NCI-H226 (cell line): ENCODE measurements at regions not wholly inside any gene's neighbourhood (a gene's known extent, or its start where the extent isn't known, plus 50 kb on each side); places are given as distances from the start of the nearest gene placed in this dataset.
"Not testable (repeated sequence)": the region's sequence is repeated elsewhere in the genome, so short reads cannot be mapped to it uniquely, and the experiment has no call there.

Source experiments
- DNase-seq: peaks from one replicate; pipeline ENCODE4 v3.0.0-alpha.2; 2015

DNA sequence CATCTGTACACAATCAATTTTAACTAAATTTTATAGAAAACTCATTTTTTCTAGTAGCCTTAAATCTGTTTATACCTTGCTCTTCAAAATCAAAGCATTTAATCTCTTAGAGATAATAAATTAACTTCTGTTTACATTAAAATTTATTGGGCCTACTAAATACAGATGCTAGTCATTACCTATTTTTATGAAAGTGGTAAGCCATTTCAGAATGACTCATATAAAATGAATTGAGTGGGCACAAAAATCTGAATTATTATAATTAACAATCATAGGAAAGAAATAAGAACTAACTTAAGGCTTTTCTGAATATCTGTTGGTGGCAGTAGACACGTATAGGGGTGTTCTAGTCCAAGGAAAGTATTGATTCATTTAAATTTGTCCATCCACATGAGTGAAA is 157.9 kb downstream of the KCNJ2 start:
- DNase-seq: no peak

- no peak for DNase-seq
These were observed 158.4 kb downstream of the KCNJ2 start for GRCh38 chr17:70327723-70328122.

DNA sequence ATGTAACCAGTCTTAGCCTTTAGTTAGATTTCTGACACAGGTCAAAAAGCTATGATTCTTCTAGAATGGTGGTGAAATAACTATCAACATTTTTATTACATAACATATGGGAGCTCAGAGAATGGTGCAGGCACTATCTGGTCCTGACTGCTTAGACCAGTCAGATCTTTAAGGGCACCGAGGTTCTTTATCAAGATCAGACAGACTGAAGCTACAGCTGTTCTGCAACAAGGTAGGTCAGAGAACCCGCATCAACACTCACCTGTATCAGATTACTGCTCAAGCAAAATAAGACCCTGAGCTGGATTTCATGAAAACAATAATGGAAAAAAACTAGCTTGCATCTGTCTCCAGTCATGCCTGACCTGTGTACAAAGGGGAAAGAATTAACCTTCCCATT is 160.4 kb downstream of the KCNJ2 start:
- DNase-seq: no peak

DNA sequence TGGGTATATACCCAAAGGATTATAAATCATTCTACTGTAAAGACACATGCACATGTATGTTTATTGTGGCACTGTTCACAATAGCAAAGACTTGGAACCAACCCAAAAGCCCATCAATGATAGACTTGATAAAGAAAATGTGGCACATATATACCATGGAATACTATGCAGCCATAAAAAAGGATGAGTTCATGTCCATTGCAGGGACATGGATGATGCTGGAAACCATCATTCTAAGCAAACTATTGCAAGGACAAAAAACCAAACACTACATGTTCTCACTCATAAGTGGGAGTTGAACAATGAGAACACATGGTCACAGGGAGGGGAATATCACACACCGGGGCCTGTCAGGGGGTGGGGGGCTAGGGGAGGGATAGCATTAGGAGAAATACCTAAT is 161.7 kb downstream of the KCNJ2 start:
- not testable (repeated sequence) for DNase-seq

DNA sequence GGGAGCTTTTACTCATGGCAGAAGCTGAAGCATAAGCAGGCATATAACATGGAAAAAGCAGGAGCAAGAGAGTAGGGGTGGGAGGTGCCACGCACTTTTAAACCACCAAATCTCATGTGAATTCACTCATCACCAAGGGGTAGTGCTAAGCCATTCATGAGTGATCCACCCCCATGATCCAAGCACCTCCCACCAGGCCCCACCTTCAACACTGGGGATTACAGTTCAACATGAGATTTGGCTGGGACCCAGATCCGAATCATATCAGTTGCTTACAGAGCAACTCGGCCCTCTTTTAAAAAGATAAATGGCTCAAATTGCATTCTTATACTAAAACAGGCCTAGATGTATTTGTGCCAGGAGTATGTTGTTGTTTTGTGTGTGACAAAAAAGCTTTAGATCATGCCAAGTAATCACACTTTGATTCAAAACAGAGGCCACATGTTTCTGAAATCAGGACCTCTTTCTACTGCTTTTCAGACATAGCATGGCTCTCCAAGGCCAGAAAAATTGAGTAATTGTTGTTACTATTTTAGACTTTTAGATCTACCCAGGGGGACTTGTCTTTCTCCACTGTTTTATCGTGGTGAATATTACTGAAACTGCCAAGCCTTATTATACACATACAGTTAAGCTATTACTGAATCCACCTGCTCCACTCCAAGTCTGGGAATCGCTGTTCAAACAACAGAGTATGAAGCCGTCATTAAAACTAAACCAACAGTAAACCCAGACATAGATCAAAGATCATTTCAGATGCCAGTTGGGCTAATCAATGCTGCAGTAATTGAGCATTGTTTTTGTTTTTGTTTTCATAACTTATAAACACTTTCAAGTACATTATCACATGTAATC is 163.3 kb downstream of the KCNJ2 start:
- DNase-seq: no peak

GRCh38 chr17:70336411-70336810 is 167.1 kb downstream of the KCNJ2 start:
- no peak for DNase-seq

DNA sequence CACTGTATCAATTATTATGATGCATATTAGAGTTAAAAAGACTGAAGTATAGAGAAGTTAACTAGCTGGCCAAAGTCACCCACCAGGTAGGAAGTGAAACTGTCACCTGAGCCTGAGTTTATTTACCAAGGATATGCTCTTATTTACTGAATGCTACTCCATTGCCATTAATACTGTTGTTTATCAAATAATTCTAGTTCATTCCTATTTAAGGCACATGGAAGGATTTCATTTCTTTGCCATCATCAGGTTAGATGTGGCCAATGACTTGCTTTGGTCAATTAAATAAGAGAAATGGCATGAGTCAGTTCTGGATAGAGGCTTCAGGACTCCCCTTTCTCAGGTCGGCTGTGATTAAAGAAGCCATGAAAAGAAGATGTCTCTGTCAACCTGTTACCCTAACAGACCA is 169.6 kb downstream of the KCNJ2 start:
- no peak for DNase-seq

DNA sequence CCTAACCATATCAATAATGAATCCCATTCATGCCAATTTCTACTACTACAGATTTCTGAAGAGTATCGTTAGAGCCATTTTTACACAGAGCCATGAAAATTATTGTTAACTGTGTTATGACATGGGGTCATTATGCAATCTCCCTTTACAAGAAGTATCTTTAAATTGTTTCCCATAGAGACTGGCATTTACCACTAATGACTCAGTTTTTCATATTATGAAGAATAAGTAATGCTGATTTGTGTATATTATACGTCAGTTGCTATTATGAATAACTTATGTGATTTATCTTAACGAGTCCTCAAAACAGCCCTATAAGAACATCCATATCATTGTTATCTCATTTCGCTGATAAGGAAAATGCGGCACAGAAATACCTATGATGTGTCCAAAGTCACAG is 173.8 kb downstream of the KCNJ2 start:
- DNase-seq: no peak

DNA sequence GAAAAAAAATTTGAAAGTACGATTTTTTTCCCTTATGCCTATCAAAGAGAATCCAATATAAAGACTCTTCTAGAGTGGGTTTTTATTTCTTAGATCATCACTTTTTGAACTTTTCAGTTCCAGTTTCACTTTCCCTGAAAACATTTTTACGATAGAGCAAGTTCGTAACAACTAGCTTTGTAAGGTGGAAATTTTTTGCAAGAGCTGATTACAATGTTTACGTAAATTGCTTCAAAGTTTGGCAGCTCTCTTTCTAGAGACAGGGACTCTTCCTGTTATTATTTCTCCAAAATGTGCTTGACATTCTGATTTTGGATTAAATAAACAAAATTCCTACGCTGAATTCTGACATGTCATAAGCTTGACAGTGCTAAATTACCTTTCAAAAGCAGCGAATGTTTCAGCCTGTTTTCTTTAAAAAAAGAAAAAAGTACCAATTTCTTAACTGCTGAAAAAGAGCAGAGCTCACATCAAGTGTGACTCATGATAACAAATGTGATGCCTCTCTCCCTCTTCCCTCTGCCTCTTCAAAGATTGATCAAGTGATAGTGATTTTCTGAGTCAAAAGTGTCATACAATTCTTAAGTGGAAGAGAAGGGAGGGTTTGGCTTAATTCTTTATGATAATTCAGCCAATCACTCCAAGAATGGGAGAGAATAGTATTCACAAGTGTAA is 175.2 kb downstream of the KCNJ2 start:
- DNase-seq: no peak

- no peak for DNase-seq
These were observed 175.7 kb downstream of the KCNJ2 start for GRCh38 chr17:70345061-70345460.

- no peak for DNase-seq
These were observed 183.5 kb downstream of the KCNJ2 start for GRCh38 chr17:70352834-70353233.

DNA sequence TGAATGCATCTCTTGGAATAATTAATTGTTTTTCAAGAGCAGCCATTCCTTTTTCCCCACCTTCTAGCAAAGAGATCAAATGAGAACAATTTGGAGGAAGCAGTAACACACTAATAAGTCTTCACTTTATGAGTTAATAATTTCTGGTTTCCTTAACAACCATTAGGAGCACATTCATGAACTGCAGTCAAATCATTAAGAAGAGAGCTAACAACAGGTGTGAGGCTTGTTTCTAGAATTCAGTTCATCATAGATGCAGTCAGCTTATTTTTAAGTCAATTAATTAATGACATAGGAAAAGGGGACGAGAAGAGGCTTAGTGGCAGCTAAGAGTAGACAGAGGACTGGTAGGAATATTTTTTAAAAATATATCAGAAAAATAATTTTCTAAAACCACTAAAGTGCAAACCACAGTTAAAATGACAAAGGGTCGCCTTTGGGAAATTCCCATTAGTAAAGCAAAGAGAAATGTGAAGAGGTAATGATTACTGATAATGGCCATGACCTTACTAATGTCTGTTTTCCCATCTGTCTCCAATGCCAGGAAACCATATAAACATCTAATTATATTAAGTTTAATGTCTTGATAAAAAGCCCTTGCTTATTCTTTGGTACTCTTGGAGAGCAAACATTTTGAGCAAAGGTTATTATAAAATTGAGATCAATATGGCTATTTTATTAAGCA is 184.2 kb downstream of the KCNJ2 start:
- DNase-seq: no peak

GRCh38 chr17:70355185-70355584 is 185.9 kb downstream of the KCNJ2 start:
- no peak for DNase-seq

DNA sequence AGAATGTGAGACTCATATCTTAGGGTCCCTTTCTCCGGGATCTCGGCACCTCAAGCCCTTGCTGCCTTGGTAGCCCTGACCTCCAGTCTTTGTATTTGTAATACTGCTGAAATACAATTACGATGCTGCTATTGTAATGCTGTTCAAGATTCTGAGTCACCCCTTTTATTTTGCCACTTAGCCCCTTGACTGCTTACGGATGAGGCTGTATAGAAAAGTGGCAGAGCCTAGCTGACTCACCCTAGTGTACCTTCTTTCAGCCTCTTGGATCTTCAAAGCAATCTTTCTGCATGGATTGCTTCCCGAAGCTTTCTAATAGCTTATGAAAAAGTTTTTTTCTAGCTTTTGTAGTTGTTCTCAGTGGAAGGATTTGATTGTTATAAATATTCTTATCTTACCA is 187.9 kb downstream of the KCNJ2 start:
- no peak for DNase-seq

DNA sequence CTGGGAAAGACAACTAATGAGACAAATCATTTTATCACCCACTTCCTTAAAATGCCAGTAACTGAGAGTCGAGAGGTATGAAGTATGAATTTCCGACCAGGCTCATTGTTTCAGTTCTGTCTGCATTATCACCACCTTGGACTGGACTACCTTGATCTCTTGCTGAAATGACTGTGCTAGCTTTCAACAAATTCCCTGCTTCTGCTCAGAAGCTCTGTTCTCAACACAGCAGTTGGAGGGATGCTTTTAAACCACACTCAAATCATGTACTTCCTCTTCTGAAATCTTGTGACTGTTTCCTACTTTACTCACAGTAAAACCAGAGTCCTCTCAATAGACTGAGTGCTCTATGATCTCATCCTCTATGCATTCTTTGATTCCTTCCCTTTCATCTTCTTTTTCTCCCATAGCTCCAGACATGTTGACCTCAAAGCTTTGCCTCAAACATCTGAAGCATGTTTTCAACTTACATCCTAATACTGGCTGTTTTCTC is 195.8 kb downstream of the KCNJ2 start:
- DNase-seq: no peak

DNA sequence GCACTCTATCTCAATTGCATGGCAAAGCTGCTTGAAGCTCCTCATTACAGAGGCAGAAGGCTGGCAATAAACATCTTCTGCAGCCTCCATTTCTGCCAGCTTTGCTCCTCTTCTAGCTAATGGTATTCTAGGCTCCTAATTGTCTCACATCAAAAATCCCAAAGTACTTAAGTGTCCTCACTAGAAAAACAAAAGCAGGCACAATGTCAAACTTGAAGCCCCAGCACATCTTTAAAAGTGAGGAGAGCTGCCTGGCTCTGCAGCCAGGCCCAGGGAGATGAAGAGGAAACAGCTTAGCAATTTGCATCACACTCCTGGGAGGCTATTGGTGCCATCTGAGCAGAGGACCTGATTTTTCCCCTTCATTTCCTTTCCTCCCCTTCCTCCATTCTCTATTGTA is 197.1 kb downstream of the KCNJ2 start:
- DNase-seq: no peak

- no peak for DNase-seq
These were observed 198.7 kb downstream of the KCNJ2 start for GRCh38 chr17:70368011-70368410.

- no peak for DNase-seq
These were observed 200.1 kb downstream of the KCNJ2 start for GRCh38 chr17:70369391-70369790.

- no peak for DNase-seq
These were observed 201.5 kb downstream of the KCNJ2 start for GRCh38 chr17:70370816-70371215.

- DNase-seq: no peak
These were observed 204.0 kb downstream of the KCNJ2 start for GRCh38 chr17:70373369-70373768.

DNA sequence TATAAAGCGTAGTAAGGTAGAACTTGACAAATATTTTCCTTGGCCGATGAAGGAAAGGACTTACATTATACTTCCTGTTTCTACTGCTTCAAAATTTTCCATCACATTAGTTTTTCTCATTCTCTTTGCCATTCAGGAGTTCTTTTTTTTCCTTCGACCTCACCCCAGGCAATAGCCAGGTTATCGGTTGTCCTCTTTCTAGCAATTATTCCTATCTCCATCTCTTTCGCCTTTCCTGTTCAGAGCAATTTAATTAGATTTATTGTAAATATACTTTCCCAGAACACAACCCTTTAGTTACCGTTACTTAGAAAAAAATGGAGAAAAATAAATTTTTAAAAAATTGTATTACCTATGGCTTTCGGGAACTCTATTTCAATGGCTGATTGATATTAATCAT is 205.2 kb downstream of the KCNJ2 start:
- no peak for DNase-seq

- no peak for DNase-seq
These were observed 206.1 kb downstream of the KCNJ2 start for GRCh38 chr17:70375406-70375805.
